ENCODE measurements at regions not wholly inside any gene's neighbourhood (a gene's known extent, or its start where the extent isn't known, plus 50 kb on each side); places are given as distances from the start of the nearest gene placed in this dataset.

DNA sequence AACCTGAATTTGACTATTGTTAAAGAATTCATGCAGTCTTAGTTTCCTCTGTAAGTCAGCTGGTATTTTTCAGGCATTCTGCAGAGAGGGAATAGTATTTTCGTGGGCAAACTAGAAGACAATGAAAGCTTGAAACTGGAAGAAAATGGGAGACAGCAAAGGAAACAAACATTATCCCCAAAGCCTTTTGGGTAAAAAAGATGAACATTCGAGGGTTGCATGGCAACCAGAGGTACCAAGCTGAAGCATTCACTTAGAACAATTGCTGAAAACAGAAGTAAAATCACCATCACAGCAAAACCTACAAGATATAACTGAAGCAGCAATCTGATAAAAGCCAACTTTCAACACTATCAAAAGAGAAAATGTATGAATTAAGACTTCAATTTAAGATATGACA lies 233.7 kb downstream of the SCG2 start:
- TF ChIP-seq, protein P1, sequence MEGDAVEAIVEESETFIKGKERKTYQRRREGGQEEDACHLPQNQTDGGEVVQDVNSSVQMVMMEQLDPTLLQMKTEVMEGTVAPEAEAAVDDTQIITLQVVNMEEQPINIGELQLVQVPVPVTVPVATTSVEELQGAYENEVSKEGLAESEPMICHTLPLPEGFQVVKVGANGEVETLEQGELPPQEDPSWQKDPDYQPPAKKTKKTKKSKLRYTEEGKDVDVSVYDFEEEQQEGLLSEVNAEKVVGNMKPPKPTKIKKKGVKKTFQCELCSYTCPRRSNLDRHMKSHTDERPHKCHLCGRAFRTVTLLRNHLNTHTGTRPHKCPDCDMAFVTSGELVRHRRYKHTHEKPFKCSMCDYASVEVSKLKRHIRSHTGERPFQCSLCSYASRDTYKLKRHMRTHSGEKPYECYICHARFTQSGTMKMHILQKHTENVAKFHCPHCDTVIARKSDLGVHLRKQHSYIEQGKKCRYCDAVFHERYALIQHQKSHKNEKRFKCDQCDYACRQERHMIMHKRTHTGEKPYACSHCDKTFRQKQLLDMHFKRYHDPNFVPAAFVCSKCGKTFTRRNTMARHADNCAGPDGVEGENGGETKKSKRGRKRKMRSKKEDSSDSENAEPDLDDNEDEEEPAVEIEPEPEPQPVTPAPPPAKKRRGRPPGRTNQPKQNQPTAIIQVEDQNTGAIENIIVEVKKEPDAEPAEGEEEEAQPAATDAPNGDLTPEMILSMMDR (IDR thresholded peaks at IDR 0.05) = no peak
- no peak for TF ChIP-seq POLR2AphosphoS5 (IDR thresholded peaks at IDR 0.05)
- TF ChIP-seq POLR2A (IDR thresholded peaks at IDR 0.05) = no peak
